PC-9 (cell line): ENCODE measurements at regions not wholly inside any gene's neighbourhood (a gene's known extent, or its start where the extent isn't known, plus 50 kb on each side); places are given as distances from the start of the nearest gene placed in this dataset.
"Not testable (repeated sequence)": the region's sequence is repeated elsewhere in the genome, so short reads cannot be mapped to it uniquely, and the experiment has no call there.

Source experiments
- BruUV-seq: library from RNA; stranded (reverse); fragments of 400-500 nt; replicated peaks from 2 replicates; lab custom pipeline; 2021; lab: Mats Ljungman, UMichigan
- CTCF ChIA-PET: fragments of 300-600 bp; sonication (Branson Sonifier 250); formaldehyde crosslinking; loops from one replicate; lab custom pipeline; 2022; ENCODE audit warnings: antibody characterized with exemption; lab: Charles Lee
- POLR2A ChIA-PET: fragments of 300-600 bp; sonication (Branson Sonifier 250); formaldehyde crosslinking; loops from one replicate; lab custom pipeline; 2022; ENCODE audit warnings: antibody characterized with exemption; ENCODE audit not compliant: unreplicated experiment; lab: Charles Lee
- DNase-seq, 2 experiments: peaks; one replicate each; pipeline versions ENCODE4 v3.0.0 to v3.0.0-alpha.2; 2015 to 2022; ENCODE audit warnings: mixed read lengths in 1 of 2
- H2AFZ ChIP-seq: fragments of 200-600 bp; sonication (generic); 2 replicates; pipeline ENCODE4 v1.8.1; 2017; ENCODE audit warnings: antibody characterized with exemption
- H3F3A ChIP-seq: fragments of 200-600 bp; sonication (generic); 2 replicates; pipeline ENCODE4 v1.8.1; 2017; ENCODE audit warnings: antibody characterized with exemption, mild to moderate bottlenecking, low read depth; ENCODE audit not compliant: insufficient read depth
- H3K27ac ChIP-seq: fragments of 200-600 bp; sonication (generic); 2 replicates; pipeline ENCODE4 v1.6.1; 2016; ENCODE audit warnings: mixed run types
- H3K27me3 ChIP-seq: fragments of 200-600 bp; sonication (generic); 2 replicates; pipeline ENCODE4 v1.6.1; 2016; ENCODE audit warnings: low read depth, mixed run types; ENCODE audit not compliant: insufficient read depth
- H3K36me3 ChIP-seq: fragments of 200-600 bp; sonication (generic); 2 replicates; pipeline ENCODE4 v1.6.1; 2016; ENCODE audit warnings: low read depth, mixed run types
- H3K4me1 ChIP-seq: fragments of 200-600 bp; sonication (generic); replicated peaks from 2 replicates; pipeline ENCODE4 v1.6.1; 2016; ENCODE audit warnings: mixed run types; ENCODE audit not compliant: insufficient read depth
- H3K4me2 ChIP-seq: fragments of 200-600 bp; sonication (generic); 2 replicates; pipeline ENCODE4 v1.6.1; 2017; ENCODE audit warnings: mixed run types
- H3K4me3 ChIP-seq: fragments of 200-600 bp; sonication (generic); 2 replicates; pipeline ENCODE4 v1.6.1; 2016; ENCODE audit warnings: mixed run types
- H3K79me2 ChIP-seq: fragments of 200-600 bp; sonication (generic); 2 replicates; pipeline ENCODE4 v1.6.1; 2017; ENCODE audit warnings: low read depth, mixed run types
- H3K9me2 ChIP-seq: fragments of 200-600 bp; sonication (generic); 2 replicates; pipeline ENCODE4 v1.8.1; 2017; ENCODE audit warnings: mild to moderate bottlenecking; ENCODE audit not compliant: insufficient read depth
- H3K9me3 ChIP-seq: fragments of 200-600 bp; sonication (generic); 2 replicates; pipeline ENCODE4 v1.8.1; 2016; ENCODE audit warnings: low read depth; ENCODE audit not compliant: insufficient read depth
- H4K20me1 ChIP-seq: fragments of 200-600 bp; sonication (generic); 2 replicates; pipeline ENCODE4 v1.8.1; 2017; ENCODE audit not compliant: insufficient read depth
- CTCF ChIP-seq: fragments of 200-600 bp; sonication (generic); conservative IDR thresholded peaks from 2 replicates; pipeline ENCODE4 v1.6.1; 2017; ENCODE audit warnings: mixed run types, antibody characterized with exemption, mild to moderate bottlenecking, moderate library complexity
- EZH2 ChIP-seq: fragments of 200-600 bp; sonication (generic); IDR thresholded peaks from 2 replicates; pipeline ENCODE4 v1.8.0; 2017; ENCODE audit warnings: antibody characterized with exemption, low read depth
- intact Hi-C: fragments of 100-400 bp; cut with micrococcal nuclease; formaldehyde crosslinking; loops from one replicate; pipeline ENCODE4 v1.10.0; 2022; ENCODE audit not compliant: unreplicated experiment

- no TSS peak for BruUV-seq
- POLR2A ChIA-PET, result no interaction called here
- CTCF ChIA-PET, result no interaction called here
These were observed 65.6 kb downstream of the COL6A6 start for GRCh38 chr3:130582457-130583153.

DNA sequence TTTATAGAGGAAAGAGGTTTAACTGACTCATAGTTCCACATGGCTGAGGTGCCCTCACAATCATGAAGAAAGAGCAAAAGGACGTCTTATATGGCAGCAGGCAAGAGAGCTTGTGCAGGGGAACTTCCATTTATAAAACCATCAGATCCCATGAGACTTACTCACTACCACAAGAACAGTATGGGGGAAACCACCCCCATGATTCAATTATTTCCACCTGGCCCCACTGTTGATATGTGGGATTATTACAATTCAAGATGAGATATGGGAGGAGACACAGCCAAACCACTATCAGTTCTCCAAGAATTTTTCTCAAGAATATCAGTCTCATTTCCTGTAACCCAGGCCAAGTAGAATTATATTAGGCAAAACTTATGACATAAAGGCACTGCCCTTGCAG lies 77.8 kb downstream of the COL6A6 start:
- H3K27ac ChIP-seq, H4K20me1 ChIP-seq, H3K9me2 ChIP-seq, H3K4me2 ChIP-seq, H3K4me1 ChIP-seq, H3K36me3 ChIP-seq, H3F3A ChIP-seq, H3K9me3 ChIP-seq, H3K79me2 ChIP-seq, BruUV-seq, intact Hi-C loops, H3K4me3 ChIP-seq, H2AFZ ChIP-seq, CTCF ChIA-PET, POLR2A ChIA-PET, DNase-seq: not testable (repeated sequence)
- peaks cover 52% of the 10 kb centered on the region; the same call in 1 of the 2 replicates for H3K27me3 ChIP-seq

More at GRCh38 chr3:130582457-130583153, 65.6 kb downstream of the COL6A6 start:
- DNase-seq, result no peak
- H3K27me3 ChIP-seq, result peaks cover 40% of the 10 kb centered on the region
- H3K79me2 ChIP-seq, result no peaks in the 10 kb centered on the region
- intact Hi-C loops, result no loop called here
- H3K4me2 ChIP-seq, result no peak overlapping the region
- H3K27ac ChIP-seq, result no peak overlapping the region
- H4K20me1 ChIP-seq, result no peaks in the 10 kb centered on the region
- H3K9me3 ChIP-seq, result no peaks in the 10 kb centered on the region
- TF ChIP-seq CTCF (no peak), EZH2 (no peak)
- no peaks in the 10 kb centered on the region for H3F3A ChIP-seq
- no peaks in the 10 kb centered on the region for H3K9me2 ChIP-seq
- H3K4me1 ChIP-seq, result no peaks in the 10 kb centered on the region
- H3K4me3 ChIP-seq, result no peak overlapping the region
- H2AFZ ChIP-seq, result no peak overlapping the region
- H3K36me3 ChIP-seq, result no peaks in the 10 kb centered on the region

DNA sequence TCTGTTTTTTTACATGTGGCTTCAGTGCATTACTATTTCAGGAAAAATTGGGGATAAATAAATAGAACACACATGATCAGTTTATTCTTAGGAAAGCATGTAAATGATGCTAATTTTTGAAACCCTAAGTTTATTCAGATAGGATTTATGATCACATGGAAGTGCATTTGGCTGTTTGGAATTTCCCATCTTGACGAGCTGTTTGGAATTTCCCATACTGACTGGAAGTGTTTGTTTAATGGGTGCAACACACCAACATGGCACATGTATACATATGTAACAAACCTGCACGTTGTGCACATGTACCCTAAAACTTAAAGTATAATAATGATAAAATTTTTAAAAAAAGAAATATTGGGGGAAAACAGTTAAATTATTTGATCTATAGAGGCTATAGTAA lies 79.5 kb downstream of the COL6A6 start:
- no TSS peak for BruUV-seq
- no peak overlapping the region for H2AFZ ChIP-seq
- TF ChIP-seq CTCF, result no peak
- TF ChIP-seq EZH2, result no peak
- H3K4me2 ChIP-seq, result no peak overlapping the region
- no peaks in the 10 kb centered on the region for H3F3A ChIP-seq
- DNase-seq, result no peak
- H3K9me2 ChIP-seq, result no peaks in the 10 kb centered on the region
- no peaks in the 10 kb centered on the region for H3K4me1 ChIP-seq
- H3K4me3 ChIP-seq, result no peak overlapping the region
- no peaks in the 10 kb centered on the region for H3K79me2 ChIP-seq
- H4K20me1 ChIP-seq, result no peaks in the 10 kb centered on the region
- no peaks in the 10 kb centered on the region for H3K9me3 ChIP-seq
- H3K27me3 ChIP-seq, result peaks cover 53% of the 10 kb centered on the region
- intact Hi-C loops, result no loop called here
- ChIA-PET CTCF (no interaction called here), POLR2A (no interaction called here)
- no peak overlapping the region for H3K27ac ChIP-seq
- no peaks in the 10 kb centered on the region for H3K36me3 ChIP-seq
